A204.1 (cell line): ENCODE measurements at regions not wholly inside any gene's neighbourhood (a gene's known extent, or its start where the extent isn't known, plus 50 kb on each side); places are given as distances from the start of the nearest gene placed in this dataset.

Experiments used
- FAIRE-seq: peaks from 2 replicates; lab custom pipeline; 2012; peaks lifted over from hg19 to GRCh38; lab: Jason Lieb, UNC

DNA sequence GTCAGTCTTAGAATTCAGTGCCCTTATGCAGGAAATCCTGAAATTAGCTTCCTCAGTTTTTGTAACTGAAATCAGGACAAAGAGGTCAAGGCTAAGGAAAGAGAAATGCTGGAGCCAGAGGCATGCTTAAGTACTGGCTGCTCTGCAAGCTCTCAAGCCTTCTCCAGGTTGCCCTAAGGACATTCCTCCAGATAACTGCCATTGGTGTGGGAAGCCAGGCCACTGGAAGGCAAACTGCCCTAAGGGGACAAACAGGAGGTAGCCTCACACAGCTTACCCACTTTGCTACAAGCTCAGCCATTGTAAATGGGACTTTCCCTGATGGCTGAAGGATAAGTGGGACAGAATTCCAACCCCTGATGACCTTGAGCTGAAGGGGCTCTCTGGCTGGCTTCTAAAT is 606.9 kb upstream of the PCDH10 start:
- FAIRE-seq = no peak

DNA sequence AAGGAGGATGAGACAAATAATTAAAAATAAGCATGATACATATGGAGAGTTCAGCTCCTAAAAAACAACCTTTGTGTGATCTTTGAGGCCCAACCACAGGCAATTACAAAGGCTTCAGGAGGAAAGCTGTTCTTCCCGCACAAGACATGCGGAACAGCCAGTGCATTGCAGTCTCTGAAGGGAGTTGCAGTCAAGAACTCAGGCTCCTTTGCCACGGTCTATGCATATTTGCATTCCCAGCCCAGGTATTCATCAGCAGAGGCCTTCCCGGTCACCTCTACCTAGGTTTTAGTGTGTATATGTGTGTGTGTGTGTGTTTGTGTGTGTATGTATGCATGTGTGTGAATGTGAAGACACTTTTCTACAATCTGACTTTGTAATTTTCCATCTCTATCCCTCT is 600.6 kb upstream of the PCDH10 start:
- FAIRE-seq = no peak

DNA sequence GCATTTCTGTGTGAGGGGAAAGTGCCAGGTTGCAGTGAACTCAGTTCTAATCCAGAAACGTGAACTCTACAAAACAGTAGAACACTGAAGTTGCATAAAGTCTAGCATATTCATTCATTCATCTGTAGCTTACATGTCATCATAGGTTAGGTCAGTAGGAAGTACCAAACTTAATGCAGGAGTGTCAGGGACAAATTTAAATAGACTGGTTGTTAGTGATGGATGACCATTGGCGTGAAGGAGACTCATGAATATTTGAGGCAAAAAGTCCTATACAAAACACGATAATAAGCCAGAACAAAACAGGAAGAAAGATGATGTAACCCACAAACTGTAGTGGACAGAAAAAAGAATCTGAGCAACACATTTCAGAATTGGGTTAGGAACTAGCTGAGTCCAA is 592.8 kb upstream of the PCDH10 start:
- no peak for FAIRE-seq

DNA sequence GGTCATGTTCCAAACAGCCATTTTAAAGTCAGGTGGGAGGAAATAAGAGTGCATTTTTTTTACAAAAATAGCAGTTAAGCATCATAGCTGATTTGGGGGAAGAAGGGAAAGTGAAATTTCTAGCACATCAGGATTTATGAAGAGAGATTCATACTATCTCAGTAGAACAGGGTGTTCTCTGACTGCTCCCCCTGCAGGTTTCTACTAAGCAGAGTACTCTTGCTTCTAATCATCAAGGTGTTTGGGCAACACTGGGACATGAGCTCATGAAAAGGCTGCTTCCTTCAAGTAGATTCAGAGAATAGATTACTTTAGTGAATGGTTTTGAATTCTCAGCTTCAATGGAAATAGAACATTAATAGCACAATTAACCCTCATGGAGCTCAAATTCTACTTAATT is 591.4 kb upstream of the PCDH10 start:
- no peak for FAIRE-seq

DNA sequence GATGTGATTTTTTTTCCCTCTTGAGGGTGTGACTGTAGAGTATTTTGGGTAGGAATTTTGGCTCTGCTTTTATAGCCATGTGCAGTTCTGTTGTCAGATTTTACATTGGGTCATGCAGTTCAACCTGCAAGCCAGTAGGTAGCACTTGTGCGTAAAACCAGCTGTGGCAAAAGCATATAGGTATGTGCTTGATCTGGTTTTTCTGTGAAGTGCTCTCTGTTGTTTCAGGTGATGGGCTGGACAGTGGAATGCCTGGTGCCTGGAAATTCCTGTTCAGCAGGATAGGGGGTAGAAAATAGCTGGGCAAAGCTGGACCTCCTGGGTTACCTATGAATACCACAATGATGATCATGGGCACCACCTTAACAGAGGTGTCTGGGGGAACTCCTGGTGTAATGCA is 584.2 kb upstream of the PCDH10 start:
- no peak for FAIRE-seq

- FAIRE-seq = no peak
Measured at GRCh38 chr4:132565542-132565941, 583.6 kb upstream of the PCDH10 start.

DNA sequence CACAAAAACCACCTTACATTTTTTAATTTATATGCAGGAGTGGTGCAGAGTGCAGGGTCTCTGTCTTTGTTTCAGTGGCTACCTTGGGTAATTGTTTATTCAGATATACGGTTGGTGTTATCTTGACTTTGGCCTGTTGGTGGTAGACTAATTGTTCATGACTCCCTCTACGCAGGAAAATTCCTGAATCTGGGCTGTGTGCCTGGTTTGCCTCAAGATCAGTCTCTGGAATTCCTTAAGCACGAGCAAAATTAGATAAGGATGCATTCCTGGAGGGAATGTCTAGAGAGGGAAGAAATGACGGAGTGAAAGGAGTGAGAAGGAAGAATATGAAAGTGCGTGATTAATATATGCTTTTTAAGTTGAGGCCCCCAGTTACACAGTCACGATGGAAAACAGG is 576.9 kb upstream of the PCDH10 start:
- FAIRE-seq = no peak

DNA sequence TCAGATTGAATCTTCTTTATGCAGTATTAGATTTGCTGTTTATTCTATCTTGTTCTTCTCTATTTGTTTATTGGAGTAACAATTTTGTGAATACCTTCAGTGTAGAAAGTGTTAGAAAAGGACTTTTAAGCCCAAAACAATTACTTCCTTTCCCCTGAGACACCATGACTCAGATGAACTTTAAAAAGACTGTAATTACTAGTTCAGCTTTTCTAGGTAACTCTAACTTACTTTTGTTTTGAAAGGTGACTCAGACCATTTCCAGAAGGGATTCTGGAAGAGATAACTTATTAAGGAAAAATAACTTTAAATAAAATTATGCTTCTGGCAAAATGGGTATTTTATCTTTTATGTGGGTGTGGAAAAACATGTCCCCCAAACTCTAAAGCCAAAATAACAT is 561.5 kb upstream of the PCDH10 start:
- no peak for FAIRE-seq

GRCh38 chr4:132592340-132592739 is 556.8 kb upstream of the PCDH10 start:
- FAIRE-seq = no peak

GRCh38 chr4:132592850-132593249 is 556.2 kb upstream of the PCDH10 start:
- FAIRE-seq = no peak

DNA sequence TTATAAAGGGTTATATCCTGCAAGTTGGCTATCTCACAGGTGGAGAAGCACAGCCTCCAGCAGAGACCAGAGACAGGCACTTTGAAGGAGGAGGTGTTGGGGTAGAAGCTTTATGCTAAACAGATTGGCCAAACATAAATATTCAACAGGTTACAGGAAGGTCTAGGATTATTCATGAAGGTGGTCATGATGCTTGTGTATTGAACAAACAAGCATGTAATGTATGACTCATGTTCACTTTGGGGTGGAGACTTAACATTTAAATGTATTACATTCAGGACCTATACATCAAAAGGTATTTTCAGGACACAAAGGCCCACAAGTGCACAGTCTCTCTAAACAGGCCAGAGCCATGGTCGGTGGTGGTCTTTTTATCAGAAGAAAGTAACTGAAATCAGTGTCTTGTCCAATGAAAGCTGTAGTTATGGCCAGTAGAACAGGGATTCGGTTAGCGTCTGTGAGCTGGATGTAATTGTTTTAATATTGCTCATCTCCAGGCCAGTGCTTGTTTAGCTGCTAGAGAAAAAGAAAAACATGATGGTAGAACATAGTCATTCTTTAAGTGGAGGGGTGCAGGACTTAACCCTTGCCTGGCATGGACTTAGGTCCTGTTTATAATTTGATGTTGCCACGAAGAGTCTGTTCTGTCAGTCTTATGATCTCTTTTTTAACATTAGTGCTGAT is 555.2 kb upstream of the PCDH10 start:
- no peak for FAIRE-seq

DNA sequence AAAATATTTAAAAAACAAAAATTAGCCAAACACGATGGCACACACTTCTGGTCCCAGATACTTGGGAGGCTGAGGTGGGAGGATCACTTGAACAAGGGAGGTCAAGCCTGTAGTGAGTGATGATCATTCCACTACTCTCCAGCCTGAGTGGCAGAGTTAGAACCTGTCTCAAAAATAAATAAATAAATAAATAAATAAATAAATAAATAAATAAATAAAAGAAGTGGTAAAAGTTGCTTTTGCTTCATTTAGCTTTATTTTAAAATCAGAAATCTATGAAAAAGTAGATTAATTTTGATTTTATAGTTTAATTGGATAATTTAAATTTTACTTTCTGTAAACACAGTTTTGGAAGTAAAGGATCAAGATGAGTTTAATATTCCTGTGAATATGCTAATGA is 552.9 kb upstream of the PCDH10 start:
- FAIRE-seq = peak; percentile 48

- no peak for FAIRE-seq
Measured at GRCh38 chr4:132605551-132605950, 543.5 kb upstream of the PCDH10 start.

DNA sequence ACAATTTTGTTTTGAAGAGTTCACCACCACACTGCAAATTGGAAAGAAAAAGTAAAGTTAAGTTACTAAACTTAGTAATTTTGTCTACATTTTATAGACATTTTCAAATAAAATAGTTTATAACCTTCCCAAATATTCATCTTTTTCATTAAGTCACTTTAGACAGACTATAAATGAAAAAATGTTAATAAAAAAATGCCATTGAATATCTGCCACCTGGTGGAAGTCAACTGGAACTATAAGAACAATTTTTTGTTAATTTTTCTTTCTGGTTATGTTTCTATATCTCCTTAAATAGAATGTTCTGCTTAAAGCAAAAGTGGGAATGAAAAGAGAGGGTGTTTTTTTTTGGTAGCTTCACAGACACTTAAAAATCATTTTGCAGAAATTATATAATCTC is 534.4 kb upstream of the PCDH10 start:
- FAIRE-seq = peak; percentile 98

GRCh38 chr4:132619968-132620367 is 529.1 kb upstream of the PCDH10 start:
- no peak for FAIRE-seq

DNA sequence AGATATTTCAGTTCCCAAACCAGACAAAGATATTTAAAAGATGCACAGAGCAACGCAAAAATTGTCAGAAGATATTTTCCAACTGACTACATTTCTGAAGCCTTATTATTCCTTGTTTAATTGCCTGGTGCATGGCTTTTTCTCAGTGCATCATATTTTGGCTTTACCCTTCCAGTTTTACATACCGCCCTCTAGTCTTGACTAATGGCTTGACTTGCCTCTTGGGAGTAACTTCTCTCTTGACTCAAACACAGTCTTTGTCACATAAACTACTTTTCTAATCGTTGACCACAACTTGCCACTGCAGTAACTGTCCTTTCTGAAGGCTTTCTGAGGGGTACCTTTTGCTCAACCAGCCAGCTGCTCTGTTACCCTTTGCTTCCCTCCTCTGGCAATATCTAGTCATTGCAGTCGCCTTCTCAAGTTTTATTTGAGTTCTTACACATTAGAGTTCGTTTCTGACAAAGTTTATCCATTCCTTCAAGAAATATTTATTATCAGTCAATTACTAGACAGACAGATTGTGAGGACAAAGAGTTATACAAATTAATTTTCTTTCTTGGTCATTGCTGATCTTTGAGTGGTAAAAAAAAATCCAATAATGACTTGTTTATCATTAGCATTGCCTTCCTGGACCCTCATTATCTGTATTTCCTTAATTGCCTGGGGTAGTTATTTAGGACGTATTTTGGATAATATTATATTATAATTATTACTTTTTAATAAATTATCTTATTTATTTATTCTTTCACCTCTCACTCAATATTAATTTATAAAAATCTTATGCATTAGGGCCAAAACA is 506.9 kb upstream of the PCDH10 start:
- peak; percentile 95 for FAIRE-seq

- no peak for FAIRE-seq
Measured at GRCh38 chr4:132646186-132646585, 502.9 kb upstream of the PCDH10 start.

GRCh38 chr4:132651196-132651595 is 497.9 kb upstream of the PCDH10 start:
- FAIRE-seq = no peak

DNA sequence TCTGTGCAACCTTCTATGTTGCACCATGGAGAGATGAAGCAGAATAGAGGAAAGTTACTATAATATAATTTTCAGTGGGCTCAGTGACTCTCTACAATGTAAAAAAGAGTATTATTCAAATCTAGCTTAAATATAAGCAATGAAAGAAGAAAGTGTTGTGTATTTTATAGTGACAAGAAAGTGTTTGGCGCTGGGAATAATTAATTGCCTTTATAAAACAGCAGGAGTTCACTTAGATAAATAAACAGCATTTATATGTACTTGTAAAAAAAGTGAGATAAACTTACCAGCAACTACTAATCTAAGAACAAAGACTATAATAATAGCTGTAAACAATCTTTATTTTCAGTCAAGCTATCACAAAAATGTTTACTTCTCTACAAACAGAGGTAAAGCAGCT is 488.9 kb upstream of the PCDH10 start:
- no peak for FAIRE-seq

DNA sequence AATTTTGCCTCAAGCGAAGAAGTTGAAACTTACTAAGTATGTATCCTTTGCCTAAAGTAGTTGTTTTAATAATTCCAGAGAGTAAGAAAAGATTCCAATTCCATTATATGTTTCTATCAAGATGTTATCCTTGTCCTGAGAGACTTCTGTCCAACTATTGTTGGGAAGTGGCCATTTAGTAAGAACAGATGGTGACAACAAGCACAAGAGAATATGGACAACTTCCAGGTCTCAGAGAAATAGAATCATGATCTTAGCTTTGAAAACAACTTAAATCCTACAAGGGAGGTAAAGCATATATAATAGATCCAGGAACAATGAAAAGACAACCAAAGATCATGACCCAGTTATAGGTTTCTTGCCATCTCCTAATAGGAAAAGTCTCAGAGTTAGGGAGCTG is 486.6 kb upstream of the PCDH10 start:
- FAIRE-seq = no peak

DNA sequence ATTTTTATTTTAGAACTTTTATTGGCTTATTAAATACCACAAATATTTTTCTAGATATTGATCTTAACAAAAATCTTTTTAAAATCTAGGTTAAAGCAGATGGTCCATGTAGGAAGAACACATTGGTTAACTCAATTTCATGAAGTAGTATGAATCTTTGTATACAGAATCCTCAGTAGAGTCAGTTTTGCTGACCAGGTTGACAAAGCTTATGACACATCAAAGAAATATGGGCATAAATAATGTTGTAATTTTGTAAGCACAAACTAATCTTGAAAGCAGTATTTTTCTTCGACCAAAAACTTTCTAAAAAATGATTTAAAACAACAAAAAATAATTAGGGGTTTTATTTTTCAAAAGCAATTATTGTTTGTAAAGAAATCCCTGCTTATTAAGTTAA is 479.3 kb upstream of the PCDH10 start:
- FAIRE-seq = no peak

GRCh38 chr4:132670557-132670956 is 478.5 kb upstream of the PCDH10 start:
- peak; percentile 73 for FAIRE-seq

DNA sequence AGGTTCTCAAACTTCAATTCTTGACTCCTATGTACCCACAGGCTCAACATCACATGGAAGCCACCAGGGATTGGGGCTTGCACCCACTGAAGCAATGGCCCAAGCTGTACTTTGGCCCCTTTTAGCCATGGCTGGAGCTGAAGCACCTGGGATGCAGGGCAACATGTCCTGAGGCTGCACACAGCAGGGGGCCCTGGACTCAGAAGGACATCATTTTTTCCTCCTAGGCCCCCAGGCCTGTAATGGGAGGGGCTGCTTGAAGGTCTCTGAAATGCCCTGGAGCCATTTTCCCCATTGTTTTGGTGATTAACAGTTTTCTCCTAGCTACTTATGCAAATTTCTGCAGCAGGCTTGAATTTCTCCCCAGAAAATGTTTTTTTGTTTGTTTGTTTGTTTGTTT is 465.1 kb upstream of the PCDH10 start:
- no peak for FAIRE-seq

- no peak for FAIRE-seq
Measured at GRCh38 chr4:132691026-132691425, 458.1 kb upstream of the PCDH10 start.
